Common myeloid progenitor, CD34-positive (primary cell): ENCODE measurements at regions not wholly inside any gene's neighbourhood (a gene's known extent, or its start where the extent isn't known, plus 50 kb on each side); places are given as distances from the start of the nearest gene placed in this dataset.

Source experiments
- CTCF ChIA-PET: fragments of 350-600 bp; sonication (Branson Sonifier 250); formaldehyde crosslinking; loops from one replicate; lab custom pipeline; 2021; ENCODE audit warnings: antibody characterized with exemption; lab: Charles Lee
- POLR2A ChIA-PET: fragments of 350-600 bp; sonication (Branson Sonifier 250); formaldehyde crosslinking; loops from one replicate; lab custom pipeline; 2021; ENCODE audit warnings: antibody characterized with exemption; lab: Charles Lee
- DNase-seq, 3 donors: peaks; one replicate each; pipeline versions ENCODE4 v3.0.0 to v3.0.0-alpha.2; 2013
- H3K27ac ChIP-seq, 2 experiments: 1 replicate in 1 of 2; 2 replicates in 1 of 2; pipeline ENCODE4 v1.7.0; 2013; ENCODE audit warnings: inconsistent platforms in 2 of 2, low read length in 2 of 2, mild to moderate bottlenecking in 2 of 2, low read depth in 1 of 2, moderate library complexity in 1 of 2; ENCODE audit not compliant: severe bottlenecking in 2 of 2, insufficient read depth in 1 of 2, poor library complexity in 1 of 2
- H3K27me3 ChIP-seq, 5 experiments: replicated peaks in 2 of 5; 1 replicate in 3 of 5; 2 replicates in 2 of 5; pipeline versions ENCODE4 v1.6.1 to v1.7.0; 2013; ENCODE audit warnings: low read length in 4 of 5, mild to moderate bottlenecking in 2 of 5, moderate library complexity in 2 of 5, inconsistent platforms in 1 of 5; ENCODE audit not compliant: insufficient read depth in 5 of 5, control insufficient read depth in 4 of 5
- H3K36me3 ChIP-seq, 4 experiments: 1 replicate in 2 of 4; 2 replicates in 2 of 4; pipeline versions ENCODE4 v1.6.1 to v1.7.0; 2013; ENCODE audit warnings: low read length in 3 of 4, control low read depth in 1 of 4, mild to moderate bottlenecking in 1 of 4; ENCODE audit not compliant: control insufficient read depth in 4 of 4, insufficient read depth in 4 of 4
- H3K4me1 ChIP-seq, 4 experiments: 1 replicate in 3 of 4; 2 replicates in 1 of 4; pipeline versions ENCODE4 v1.6.1 to v1.7.1; 2013; ENCODE audit warnings: low read length in 3 of 4, mild to moderate bottlenecking in 3 of 4, control low read depth in 1 of 4, inconsistent platforms in 1 of 4, moderate library complexity in 1 of 4; ENCODE audit not compliant: control insufficient read depth in 4 of 4, insufficient read depth in 4 of 4; ENCODE audit errors: control extremely low read depth in 1 of 4
- H3K4me3 ChIP-seq, 7 experiments: 1 replicate in 4 of 7; 2 replicates in 3 of 7; pipeline versions ENCODE4 v1.5.1 to v1.7.0; 2013; ENCODE audit warnings: mild to moderate bottlenecking in 7 of 7, low read length in 6 of 7, moderate library complexity in 6 of 7, inconsistent platforms in 2 of 7, low read depth in 2 of 7, control low read depth in 1 of 7; ENCODE audit not compliant: insufficient read depth in 4 of 7, control insufficient read depth in 1 of 7; ENCODE audit errors: extremely low read depth in 1 of 7
- H3K9me3 ChIP-seq, 5 experiments: 1 replicate in 4 of 5; 2 replicates in 1 of 5; pipeline versions ENCODE4 v1.6.1 to v1.7.1; 2013; ENCODE audit warnings: low read length in 4 of 5, mild to moderate bottlenecking in 2 of 5, inconsistent platforms in 1 of 5, low read depth in 1 of 5, moderate library complexity in 1 of 5; ENCODE audit not compliant: control insufficient read depth in 4 of 5, insufficient read depth in 2 of 5; ENCODE audit errors: control extremely low read depth in 1 of 5
- WGBS: methylation state at CpG from one replicate; pipeline ENCODE4 v1.1.5; 2013; ENCODE audit not compliant: insufficient coverage; 5-methylcytosine and 5-hydroxymethylcytosine counted together

- CTCF ChIA-PET = interaction anchor here (0.9 to 1.3 kb wide), 3 partner anchors 20 to 420 kb away, joined by 3 read pairs; no protein-coding TSS in a partner anchor
Measured at GRCh38 chr12:89859508-89860220, 151.0 kb upstream of the ATP2B1 start.

GRCh38 chr12:89858718-89859117 lies 150.1 kb upstream of the ATP2B1 start:
- DNase-seq = peak in 2 of 3 donors; percentile 24 to 43
- ChIA-PET CTCF (interaction anchor here (1.0 kb wide), 1 partner anchor 421 kb away, joined by 3 read pairs; no protein-coding TSS in a partner anchor), POLR2A (no interaction called here)
- H3K36me3 ChIP-seq = no peaks in the 10 kb centered on the region
- 59% methylated on average over 2 of the region's 3 CpGs for WGBS
- peaks cover 23 to 49% (median 39%) of the 10 kb centered on the region in 4 experiments for H3K4me1 ChIP-seq
- no peak overlapping the region for H3K4me3 ChIP-seq
- no peak overlapping the region for H3K27ac ChIP-seq
- H3K27me3 ChIP-seq = no peaks in the 10 kb centered on the region
- H3K9me3 ChIP-seq = no peaks in the 10 kb centered on the region

More at GRCh38 chr12:89859508-89860220, 151.0 kb upstream of the ATP2B1 start:
- Histone ChIP-seq H3K27ac (no peak overlapping the region), H3K36me3 (no peaks in the 10 kb centered on the region), H3K27me3 (no peaks in the 10 kb centered on the region), H3K9me3 (no peaks in the 10 kb centered on the region), H3K4me1 (peaks cover 30 to 58% (median 45%) of the 10 kb centered on the region in 4 experiments), H3K4me3 (no peak overlapping the region)
- no peak for DNase-seq
- POLR2A ChIA-PET = no interaction called here
- WGBS = 0% methylated on average over 1 of the region's 1 CpG

- DNase-seq = no peak
- Histone ChIP-seq H3K4me3 (no peak overlapping the region), H3K36me3 (no peaks in the 10 kb centered on the region), H3K4me1 (peaks cover 15 to 39% (median 29%) of the 10 kb centered on the region in 4 experiments), H3K9me3 (no peaks in the 10 kb centered on the region), H3K27ac (no peak overlapping the region), H3K27me3 (no peaks in the 10 kb centered on the region)
- 96% methylated on average over 6 of the region's 6 CpGs for WGBS
- ChIA-PET POLR2A (no interaction called here), CTCF (no interaction called here)
Measured at GRCh38 chr12:89857652-89858274, 149.1 kb upstream of the ATP2B1 start.

- Histone ChIP-seq H3K27ac (peak overlapping the region in 1 of 2 experiments; percentile 23), H3K9me3 (no peaks in the 10 kb centered on the region), H3K4me3 (peak overlapping the region in 1 of 7 experiments; percentile 38), H3K4me1 (peaks cover 15 to 33% (median 23%) of the 10 kb centered on the region in 4 experiments), H3K27me3 (no peaks in the 10 kb centered on the region), H3K36me3 (no peaks in the 10 kb centered on the region)
- peak; percentile 75 to 95 (median 91) for DNase-seq
- POLR2A ChIA-PET = no interaction called here
- no CpG with 5 or more reads among the region's 1 CpG for WGBS
- CTCF ChIA-PET = interaction anchor here (0.6 to 2.4 kb wide), 5 partner anchors 11 to 148 kb away, joined by 3 to 12 read pairs (median 4); partner anchors contain the start of gene ATP2B1
Measured at GRCh38 chr12:89856431-89856830, 147.8 kb upstream of the ATP2B1 start.

- H3K27me3 ChIP-seq = no peaks in the 10 kb centered on the region
- no peak overlapping the region for H3K27ac ChIP-seq
- H3K36me3 ChIP-seq = no peaks in the 10 kb centered on the region
- no peaks in the 10 kb centered on the region for H3K9me3 ChIP-seq
- H3K4me1 ChIP-seq = peaks cover 0 to 6% (median 0%) of the 10 kb centered on the region in 4 experiments
- ChIA-PET POLR2A (no interaction called here), CTCF (interaction anchor here (1.7 kb wide), 2 partner anchors 11 to 16 kb away, joined by 3 to 4 read pairs; no protein-coding TSS in a partner anchor)
- DNase-seq = no peak
- 97% methylated on average over 8 of the region's 8 CpGs for WGBS
- no peak overlapping the region for H3K4me3 ChIP-seq
Measured at GRCh38 chr12:89848732-89849131, 140.1 kb upstream of the ATP2B1 start.

- H3K4me3 ChIP-seq = no peak overlapping the region
- DNase-seq = peak in 1 of 3 donors; percentile 22
- no peaks in the 10 kb centered on the region for H3K36me3 ChIP-seq
- POLR2A ChIA-PET = no interaction called here
- CTCF ChIA-PET = interaction anchor here (1.0 to 1.7 kb wide), 2 partner anchors 14 to 406 kb away, joined by 3 to 4 read pairs; no protein-coding TSS in a partner anchor
- peaks cover 0 to 6% (median 0%) of the 10 kb centered on the region in 4 experiments for H3K4me1 ChIP-seq
- H3K27me3 ChIP-seq = no peaks in the 10 kb centered on the region
- H3K27ac ChIP-seq = no peak overlapping the region
- WGBS = 90% methylated on average over 2 of the region's 2 CpGs
- H3K9me3 ChIP-seq = no peaks in the 10 kb centered on the region
Measured at GRCh38 chr12:89846473-89847055, 137.9 kb upstream of the ATP2B1 start.
